NCI-H128 (cell line): ENCODE measurements at regions not wholly inside any gene's neighbourhood (a gene's known extent, or its start where the extent isn't known, plus 50 kb on each side); places are given as distances from the start of the nearest gene placed in this dataset.
"Not testable (repeated sequence)": the region's sequence is repeated elsewhere in the genome, so short reads cannot be mapped to it uniquely, and the experiment has no call there.

Experiments used
- DNase-seq: peaks from one replicate; lab custom pipeline; 2025; ENCODE audit not compliant: unreplicated experiment; lab: John Stamatoyannopoulos, UW

DNA sequence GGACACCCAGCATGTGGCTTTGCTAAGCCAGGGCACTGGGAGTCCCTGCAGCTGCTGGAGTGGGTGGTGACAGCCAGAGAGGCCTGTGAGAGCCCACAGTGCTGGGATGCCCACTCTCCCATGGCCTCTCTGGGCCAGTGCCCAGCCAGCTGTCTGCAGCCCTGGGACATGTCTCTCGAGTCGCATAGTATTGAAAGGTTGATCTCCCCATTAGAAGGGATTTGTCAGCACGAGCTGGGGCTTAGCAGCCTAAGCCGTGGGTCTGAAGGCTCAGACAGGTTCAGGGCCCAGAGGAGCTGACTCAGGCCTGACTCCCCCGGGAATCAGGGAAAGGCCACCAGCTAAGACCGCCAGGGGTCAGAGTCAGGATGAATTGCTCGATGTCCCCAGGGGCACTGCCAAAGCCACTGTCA is 53.5 kb downstream of the FOXD2 start:
- no peak for DNase-seq

DNA sequence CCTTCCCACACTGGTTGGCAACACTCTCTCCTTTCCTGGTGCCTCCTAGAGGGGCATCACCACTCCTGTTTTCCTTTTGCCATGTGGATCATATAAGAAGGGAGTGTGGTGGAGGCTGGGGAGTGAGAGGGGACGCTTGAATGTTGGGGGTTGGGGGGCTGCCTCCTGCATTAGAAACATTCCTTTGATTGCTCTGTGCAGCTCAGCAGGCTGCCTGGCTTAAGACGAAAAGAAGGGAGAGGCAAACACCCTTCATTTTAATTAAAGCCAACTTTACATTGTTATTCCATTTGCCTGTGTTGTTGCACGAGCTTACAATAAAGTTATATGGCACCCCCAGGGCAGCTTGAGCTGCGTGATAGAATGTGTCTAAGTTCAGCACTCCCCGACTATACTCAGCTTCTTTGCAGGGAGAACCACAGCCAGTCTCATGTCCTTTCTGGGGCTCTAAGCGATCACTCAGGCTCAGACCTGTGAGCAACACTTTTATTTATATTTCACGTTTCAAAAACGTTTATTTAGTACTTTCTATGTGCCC is 57.4 kb downstream of the FOXD2 start:
- DNase-seq: no peak

DNA sequence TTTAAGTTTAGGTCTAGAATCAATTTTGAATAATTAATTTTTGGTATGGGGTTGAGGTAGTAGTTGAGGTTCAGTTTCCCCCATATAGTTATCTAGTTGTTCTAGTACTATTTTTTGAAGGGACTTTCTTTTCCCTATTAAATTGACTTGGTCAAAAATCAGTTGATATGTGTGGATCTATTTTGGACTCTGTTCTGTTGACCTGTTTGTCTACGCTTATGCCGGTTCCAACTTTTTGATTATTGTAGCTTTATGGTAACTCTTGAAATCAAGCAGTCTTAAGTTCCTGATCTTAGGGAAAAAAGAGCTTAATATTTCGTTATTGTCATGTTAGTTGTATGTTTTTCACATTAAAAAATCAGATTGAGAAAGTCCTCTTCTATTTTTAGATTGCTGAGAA is 60.7 kb downstream of the FOXD2 start:
- DNase-seq: no peak

DNA sequence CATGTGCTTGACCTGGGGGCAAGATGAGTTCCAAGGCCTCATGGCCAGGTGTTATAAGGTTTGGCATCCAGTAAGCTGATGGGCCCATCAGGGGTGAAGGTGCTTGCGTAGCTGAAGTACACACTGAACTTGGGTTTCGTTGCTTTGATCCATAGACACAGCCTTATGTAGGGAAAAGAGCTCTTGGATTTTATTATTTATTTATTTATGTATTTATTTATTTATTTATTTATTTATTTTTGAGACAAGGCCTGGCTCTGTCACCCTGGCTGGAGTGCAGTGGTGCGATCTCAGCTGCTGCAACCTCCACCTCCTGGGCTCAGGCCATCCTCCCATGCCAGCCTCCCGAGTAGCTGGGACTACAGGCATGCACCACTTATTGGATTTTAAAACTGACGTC is 63.2 kb downstream of the FOXD2 start:
- no peak for DNase-seq

DNA sequence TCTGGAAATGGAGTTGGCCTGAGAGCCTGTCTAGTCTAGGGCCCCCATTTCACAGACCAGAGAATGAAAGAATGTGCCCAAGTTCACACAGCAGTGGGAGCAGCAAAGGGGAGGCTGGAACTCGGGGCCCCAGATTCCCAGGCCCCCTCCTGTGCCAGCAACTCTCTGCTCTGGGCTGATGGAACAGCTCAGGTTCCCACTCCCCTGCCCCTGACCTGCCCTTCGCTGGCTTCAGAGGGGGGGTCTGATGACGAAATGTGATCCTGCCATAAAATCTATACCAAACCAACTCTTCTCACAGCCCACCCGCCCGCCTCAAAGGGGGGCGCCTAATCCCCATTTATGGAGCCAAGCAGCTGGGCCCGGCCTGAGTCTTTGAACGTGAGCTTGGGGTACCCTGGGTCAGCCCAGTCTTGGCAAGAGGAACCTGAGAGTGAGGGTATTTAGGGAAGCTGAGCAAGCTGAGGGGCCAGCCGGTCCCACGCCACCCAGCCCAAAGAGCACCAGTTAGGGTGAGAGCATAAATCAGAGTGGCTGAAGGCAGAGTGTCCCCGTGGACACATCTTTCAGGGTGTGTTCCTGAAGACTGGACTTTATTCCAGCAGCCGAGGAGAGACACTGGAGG is 65.0 kb downstream of the FOXD2 start:
- no peak for DNase-seq

DNA sequence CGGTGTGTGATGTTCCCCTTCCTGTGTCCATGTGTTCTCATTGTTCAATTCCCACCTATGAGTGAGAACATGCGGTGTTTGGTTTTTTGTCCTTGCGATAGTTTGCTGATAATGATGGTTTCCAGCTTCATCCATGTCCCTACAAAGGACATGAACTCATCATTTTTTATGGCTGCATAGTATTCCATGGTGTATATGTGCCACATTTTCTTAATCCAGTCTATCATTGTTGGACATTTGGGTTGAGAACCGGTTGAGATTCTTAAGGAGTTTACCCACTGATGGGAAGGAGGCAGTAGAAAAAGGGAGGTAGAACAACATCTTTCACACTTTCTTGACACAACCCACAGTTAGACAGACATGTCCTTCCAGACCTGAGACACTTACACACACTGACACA is 67.0 kb downstream of the FOXD2 start:
- DNase-seq: not testable (repeated sequence)

DNA sequence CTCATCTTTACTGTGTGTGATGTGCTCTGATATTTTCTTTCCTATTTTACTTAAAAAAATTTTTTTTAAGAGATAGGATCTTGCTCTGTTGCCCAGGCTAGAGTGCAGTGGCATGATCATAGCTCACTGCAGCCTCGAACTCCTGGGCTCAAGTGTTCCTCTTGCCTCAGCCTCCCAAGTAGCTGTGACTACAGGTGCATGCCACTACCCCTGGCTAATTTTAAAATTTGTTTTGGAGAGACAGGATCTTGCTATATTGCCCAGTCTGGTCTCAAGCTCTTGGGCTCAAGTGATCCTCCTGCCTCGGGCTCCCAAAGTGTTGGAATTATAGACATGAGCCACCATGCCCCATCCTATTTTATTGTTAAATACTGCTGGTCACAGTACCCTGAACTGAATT is 67.4 kb downstream of the FOXD2 start:
- DNase-seq: no peak

DNA sequence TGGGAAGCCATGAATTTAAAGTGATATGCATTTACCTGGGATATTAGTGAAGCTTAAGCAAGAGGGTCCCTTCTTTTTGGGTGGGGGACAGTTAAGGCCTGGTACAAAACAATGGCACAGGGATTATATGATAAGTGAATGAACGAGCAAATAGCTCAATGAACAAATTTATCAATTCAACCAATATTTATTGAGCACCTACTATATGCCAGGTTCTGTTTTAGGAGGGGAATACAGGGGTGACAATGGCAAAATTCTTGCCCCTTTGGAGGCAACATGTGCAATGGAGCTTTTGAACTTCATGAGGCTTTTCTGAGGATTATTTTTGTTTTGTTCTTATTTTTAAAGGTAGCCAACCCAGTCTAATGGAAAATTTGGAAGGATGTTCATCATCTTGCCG is 68.2 kb downstream of the FOXD2 start:
- no peak for DNase-seq

DNA sequence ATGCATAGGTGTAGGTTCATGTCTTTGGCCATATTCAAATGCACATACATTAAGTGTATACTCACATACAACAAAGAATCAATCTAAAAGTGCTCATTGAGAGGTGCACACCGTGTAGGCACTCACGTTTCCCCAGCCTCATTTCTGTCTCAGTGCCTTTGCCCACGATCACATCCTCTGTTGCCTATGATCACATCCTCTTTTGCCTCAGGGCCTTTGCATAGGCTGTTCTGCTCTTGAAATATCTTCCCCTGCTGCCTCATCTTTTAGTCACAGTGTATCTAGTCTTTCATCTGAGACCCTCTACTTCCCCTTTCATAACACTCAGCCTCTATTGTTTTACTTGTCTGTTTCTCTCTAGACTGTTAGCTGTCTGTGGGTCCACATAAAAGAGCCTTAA is 69.3 kb downstream of the FOXD2 start:
- DNase-seq: no peak

DNA sequence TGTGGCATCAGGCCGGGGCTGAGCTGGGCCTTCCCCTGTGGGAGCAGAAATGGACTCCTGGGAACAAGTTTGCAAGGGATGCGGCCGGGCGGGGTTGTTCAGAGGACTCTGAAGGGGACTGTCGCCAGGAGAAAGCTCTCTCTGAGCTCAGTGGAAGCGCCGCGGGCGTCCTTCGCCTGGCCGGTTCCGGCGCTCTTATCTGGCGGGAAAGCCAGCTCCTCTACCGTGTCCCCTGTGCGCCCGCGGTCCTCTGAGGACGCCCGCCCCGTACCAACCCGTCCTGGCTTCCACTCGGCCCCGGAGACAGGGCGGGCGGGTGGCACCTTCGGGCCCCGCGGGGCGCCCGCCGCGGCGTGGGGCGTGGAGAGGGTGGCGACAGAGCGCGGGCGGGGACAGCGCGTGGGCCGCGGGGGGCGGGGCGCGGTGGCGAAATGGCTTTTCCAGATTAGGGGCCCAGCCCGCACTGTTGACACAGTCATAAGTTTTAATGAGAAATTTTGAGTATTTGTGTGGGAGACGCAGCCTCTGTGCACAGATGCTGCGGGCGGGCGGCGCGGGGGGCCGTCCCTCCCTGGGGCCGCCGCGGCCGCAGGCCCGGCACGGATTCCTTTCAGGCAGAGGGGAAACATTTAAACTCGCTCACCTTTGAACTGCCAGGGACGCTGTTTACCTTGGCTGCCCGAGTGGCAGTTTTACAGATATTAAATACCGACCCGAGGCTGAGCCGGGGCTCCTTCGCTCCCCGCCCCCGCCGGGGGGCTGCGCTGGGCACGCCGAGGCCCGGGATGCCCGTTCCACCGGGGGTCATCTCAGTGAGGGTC is 70.2 kb downstream of the FOXD2 start:
- no peak for DNase-seq

DNA sequence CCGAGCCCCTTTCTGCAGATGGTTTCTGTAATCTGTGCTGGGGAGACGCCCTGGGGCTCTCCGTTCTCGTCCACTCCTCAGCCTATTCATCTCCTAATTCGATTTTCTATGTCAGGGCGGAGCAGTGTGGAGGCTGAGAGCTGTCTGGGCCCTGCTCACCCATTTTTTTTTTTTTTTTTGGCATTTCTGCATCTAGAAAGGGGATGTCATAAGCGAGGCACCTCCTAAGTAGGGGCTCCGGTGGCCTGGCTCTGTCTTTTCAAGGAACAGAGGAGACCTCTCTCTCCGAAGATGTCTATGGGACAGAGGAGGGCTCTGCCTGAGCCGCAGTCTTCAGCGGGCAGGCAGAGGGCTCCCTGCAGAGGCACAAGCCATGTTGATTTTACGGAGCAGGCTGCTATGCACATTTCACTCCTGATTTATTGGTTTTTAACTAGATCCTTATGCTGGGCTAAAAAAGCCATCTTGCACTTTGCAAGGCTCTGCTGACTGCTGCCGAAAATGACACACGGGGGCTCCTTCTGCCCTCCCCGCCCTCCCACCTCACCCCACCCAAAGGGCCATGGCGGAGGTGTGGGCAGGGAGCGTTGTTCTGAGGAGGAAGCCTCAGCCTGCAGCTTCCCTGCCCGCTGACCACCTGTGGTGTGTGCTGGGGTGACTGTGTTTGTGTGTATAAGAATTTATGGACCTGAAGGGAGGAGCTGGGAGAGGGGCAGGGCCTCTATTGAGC is 71.0 kb downstream of the FOXD2 start:
- no peak for DNase-seq

DNA sequence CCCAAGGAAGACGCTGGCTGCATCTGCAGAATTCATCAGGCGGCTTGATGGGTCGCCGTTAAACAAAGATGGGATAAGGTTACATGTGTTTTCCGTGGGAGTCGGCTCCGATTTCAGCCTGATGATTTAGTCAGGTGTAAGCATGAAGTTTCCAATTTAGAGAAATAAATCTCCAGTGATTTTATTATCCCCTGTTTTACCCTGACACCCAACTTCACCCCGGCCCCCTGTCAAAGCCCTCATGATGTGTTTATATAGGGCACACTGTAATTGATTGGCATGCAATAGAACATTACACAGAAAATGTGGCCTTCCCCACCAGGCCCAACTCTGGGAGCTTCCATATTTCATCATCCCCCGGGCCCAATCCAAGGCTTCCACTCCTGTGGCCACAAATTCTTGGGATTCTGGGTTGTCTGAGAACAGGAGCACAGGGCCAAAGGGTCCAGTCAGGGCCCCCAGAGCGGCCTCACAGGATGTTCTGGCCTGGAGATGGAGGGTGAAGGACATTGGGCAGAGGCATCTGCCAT is 72.5 kb downstream of the FOXD2 start:
- DNase-seq: no peak

DNA sequence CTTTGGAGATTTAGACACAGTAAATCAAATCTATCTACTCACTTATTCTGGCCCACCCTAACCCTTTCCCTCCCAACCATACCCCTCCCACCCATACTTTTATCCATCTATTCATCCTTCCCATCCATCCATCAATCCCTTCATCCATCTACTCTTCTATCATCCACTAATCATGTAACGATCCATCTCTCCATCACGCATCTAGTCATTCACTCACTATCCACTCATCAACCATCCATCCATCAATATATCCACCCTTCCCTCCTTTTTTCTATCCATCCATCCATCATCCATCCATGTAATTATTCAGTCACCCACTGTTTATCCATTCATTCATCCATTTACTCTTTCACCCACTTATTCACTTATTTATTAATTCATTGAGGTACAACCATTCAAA is 74.0 kb downstream of the FOXD2 start:
- DNase-seq: no peak

DNA sequence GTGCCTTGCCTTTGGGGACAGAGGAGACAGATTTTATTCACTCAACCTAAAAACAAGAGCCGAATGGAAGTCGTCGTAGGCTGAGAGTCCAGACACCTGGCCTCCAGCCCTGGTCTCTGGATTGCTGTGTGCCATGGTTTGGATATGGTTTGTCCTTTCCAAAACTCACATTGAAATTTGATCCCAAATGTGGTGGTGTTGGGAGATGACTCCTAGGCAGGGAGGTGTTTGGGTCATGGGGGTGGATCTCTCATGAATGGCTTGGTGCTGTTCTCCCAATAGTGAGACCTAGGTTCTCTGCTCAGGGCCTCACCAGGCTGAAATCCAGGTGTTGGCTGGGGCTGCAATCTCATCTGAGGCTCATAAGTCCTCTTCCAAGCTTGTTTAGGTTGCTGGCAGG is 75.5 kb downstream of the FOXD2 start:
- no peak for DNase-seq

DNA sequence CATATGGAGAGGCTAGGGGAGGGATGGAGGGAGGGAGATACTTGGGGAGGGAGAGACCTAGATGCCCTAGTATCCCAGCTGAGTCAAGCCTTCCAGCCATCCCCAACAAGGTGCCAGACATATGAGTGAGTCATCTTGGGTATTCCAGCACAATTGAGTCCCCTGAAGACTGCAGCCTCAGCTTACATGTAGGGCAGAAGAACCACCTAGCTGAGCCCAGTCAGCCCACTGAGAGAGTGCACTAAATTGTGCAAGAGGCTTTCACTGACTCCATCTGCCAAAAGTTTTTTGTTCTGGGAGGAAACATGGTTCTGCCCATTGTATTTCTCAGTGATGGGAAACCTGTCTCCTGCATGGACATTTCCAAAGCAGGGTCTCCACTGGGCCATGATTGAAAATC is 76.4 kb downstream of the FOXD2 start:
- no peak for DNase-seq

DNA sequence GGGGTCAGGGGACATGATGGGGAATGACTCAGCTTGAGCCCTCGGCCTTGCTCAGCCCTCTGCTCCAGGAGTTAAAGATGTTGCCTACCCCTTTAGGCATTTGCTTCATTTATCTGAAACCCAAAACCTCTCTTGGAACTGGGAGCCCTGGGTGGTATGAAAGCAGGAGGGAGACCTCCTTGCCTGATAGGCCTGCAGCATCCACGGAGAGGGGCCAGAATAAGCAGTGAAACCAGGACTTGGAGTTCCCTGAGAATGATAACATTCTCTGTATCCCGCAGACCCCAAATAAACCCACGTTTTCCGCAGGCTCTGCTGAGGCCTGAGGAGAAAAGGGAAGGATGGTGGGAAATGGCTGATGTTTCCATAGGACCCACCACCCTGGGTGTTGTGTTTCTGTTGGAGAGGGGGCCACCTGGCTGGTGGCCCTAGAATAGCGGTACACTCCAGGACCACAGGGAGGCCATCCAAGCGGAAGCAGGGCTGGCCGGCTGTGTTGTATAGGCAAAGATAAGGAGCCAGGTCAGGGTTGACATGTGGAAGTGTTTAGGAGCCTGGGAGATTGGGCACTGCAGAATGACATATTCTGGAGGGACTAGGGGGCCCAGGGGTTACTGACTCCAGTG is 77.4 kb downstream of the FOXD2 start:
- DNase-seq: no peak

DNA sequence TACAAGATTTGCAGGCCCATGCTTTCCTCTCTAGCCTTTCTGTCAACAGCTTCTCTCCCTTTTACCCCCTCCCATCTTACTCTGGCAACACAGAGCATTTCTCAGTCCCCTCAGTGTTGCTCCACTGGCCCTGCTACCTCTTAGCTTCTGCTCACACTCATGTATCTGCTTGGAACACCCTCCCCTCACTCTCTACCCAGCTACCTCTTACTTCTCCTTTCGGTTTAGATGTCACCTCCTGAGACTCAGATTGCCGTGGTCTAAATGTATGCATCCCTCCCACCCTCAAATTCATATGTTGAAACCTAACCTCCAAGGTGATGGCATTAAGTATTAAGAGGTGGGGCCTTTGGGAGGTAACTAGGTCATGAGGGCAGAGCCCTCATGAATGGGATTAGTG is 80.1 kb downstream of the FOXD2 start:
- no peak for DNase-seq

DNA sequence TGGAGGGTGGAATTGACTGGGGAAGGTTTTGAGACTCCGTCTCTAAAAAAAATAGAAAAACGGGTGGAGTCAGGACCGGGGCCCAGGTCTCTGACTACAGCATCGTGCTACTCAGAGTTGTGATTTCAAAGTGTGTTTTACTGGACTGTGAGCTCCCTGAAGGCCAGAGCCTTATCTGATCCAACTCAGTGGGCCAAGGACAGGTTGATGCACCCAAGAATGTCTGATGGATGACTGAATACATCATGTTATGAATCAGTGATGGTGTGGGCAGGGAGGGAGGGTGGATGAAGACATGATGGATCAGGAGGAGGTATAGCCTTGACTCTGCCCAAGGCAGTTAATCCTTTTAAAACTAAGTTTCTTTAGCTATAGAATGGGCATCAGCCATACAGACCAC is 81.6 kb downstream of the FOXD2 start:
- DNase-seq: no peak

DNA sequence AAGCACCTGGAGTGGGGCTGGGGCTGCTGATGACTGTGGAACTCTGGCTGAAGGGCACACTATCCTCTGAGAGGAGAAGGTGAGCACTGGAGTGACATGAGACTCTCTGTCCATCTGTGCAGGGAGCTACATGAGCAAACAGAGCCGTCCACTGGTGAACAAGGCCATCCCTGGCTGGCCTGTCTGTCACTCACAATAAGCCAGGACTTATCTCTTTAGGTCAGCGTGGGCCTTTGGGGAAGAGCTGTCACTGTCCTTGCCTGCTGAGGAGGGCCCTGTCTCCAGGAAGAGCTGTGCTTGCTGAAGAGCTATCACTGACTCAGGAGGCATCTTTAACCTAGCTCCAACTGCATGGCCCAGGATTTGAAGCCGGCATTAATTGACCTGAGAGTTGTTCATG is 82.1 kb downstream of the FOXD2 start:
- no peak for DNase-seq

DNA sequence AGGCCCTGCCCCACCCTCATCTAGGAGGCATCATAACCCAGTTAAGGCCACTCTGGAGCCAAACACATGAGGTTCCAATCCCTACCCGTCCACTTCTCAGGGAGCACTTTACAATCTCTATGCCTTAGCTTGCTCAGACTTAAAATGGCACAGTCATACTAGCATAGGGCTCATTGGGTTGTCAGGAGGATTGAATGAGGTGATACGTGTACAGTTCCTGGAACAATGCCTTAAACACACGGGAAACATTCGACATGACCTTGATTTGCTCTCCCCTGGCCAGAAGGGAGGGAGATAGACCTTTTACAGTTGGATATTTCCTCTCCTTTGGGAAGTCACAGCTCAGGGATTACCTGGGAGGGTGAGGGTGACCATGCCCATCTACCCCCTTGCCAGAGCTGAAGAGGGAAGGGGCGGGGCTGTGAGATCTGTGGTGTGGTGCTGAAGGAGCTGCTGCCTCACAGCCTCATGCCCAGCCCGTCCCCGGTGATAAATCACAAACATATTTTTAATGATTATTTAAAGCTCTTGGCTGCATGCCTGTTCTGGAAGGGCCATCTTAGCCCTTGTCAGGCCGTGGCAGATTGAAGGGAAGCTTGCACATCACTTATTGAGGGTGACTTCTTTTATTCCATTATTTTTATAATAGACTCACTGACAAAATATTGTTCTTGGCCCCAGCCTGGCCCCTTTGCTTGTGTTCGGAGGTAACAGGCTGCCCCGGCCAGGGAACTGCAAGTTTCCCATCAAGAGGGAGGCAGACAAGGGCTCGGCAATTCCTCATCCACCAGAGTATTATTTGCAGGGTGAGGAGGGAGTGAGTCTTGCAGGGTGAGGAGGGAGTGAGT is 83.4 kb downstream of the FOXD2 start:
- no peak for DNase-seq
